C4-2B (cell line): ENCODE measurements at regions not wholly inside any gene's neighbourhood (a gene's known extent, or its start where the extent isn't known, plus 50 kb on each side); places are given as distances from the start of the nearest gene placed in this dataset.

Experiments used
- H3K27ac ChIP-seq: fragments of 450-650 bp; 2 replicates; pipeline ENCODE4 v1.5.1; 2017
- CTCF ChIP-seq: fragments of 450-650 bp; conservative IDR thresholded peaks from 2 replicates; pipeline ENCODE4 v1.5.1; 2017; ENCODE audit warnings: mild to moderate bottlenecking
- ZFX ChIP-seq: fragments of 450-650 bp; IDR thresholded peaks from 2 replicates; pipeline ENCODE4 v1.6.1; 2017

GRCh38 chr4:78990938-78991810 lies 51.9 kb upstream of the PAQR3 start:
- no peak overlapping the region for H3K27ac ChIP-seq
- no peak for TF ChIP-seq ZFX
- no peak for TF ChIP-seq CTCF

GRCh38 chr4:78989697-78990270 lies 50.5 kb upstream of the PAQR3 start:
- TF ChIP-seq ZFX = no peak
- no peak for TF ChIP-seq CTCF
- no peak overlapping the region for H3K27ac ChIP-seq
